GM18508 (cell line): ENCODE measurements at regions not wholly inside any gene's neighbourhood (a gene's known extent, or its start where the extent isn't known, plus 50 kb on each side); places are given as distances from the start of the nearest gene placed in this dataset.

Source experiments
- ATAC-seq: cut with Tn5 transposase; IDR thresholded peaks from one replicate; pipeline ENCODE4 v1.9.1; 2021; ENCODE audit warnings: moderate number of reproducible peaks; ENCODE audit not compliant: insufficient read depth, unreplicated experiment

DNA sequence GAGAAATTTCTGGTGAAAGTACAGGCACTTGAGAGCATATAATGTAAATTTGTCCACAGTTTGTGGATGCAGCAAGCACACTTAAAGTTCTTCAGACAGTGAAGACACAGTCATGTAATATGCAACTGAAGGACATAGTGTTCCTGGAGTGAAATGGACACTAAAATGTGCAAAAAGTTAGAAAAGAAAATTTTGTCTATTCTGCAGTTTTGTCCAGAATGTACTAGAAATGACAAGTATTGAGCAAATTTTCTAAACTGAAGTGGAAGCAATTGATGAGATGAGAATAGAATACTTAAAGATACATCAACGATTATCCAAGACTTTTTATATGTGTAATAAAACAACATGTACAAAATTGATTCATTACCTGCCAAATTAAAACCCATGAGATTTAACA lies 647.0 kb upstream of the IMPG1 start:
- no peak for ATAC-seq

DNA sequence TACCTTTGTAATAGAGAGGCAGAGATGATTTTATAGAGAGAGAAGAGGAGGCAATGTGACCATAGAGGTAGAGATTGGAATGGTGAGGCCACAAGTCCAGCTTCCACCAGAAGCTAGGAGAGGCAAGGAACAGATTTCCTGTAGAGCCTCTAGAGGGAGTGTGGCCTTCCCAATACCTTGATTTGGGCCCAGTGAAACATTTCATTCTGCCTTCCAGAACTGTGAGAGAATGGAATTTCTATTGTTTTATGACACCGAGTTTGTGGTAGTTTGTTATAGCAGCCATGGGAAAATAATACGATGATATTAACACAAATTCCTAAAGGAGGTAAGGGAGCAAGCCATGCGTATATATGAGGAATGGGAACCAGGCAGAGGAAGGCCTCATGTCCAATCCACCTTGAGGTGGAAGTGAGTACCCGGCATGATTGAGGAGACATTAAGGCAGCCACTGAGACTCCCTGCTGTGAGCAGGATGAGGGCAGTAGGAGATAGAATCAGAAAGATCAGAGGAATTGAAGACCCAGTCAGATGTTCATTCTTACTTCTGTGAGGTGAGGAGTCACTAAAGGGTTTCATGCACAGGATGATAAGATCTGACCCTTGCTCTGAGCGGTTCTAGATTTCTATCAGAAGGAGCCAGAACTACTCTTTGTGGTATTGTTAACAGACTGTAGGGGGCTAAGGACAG lies 636.3 kb upstream of the IMPG1 start:
- no peak for ATAC-seq

DNA sequence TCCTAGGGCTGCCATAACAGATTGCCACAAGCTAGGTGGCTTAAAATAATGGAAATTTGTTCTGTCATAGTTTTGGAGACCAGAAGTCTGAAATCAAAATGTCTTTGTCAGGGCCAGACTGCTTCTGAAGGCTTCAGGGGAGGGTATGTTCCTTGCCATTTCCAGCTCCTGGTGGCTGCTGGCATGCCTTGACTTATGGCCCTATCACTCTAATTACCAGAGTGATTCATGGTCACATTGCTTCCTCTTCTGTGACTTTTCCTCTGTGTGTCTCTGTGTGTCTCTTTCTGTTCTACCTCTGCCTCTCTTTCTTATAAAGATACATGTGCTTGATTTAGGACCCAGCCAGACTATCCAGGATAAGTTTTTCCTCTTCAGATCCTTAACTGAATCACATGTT lies 635.2 kb upstream of the IMPG1 start:
- no peak for ATAC-seq

GRCh38 chr6:76706631-76707030 lies 634.2 kb upstream of the IMPG1 start:
- no peak for ATAC-seq

GRCh38 chr6:76706086-76706485 lies 633.6 kb upstream of the IMPG1 start:
- no peak for ATAC-seq

- no peak for ATAC-seq
These were observed 631.3 kb upstream of the IMPG1 start for GRCh38 chr6:76703786-76704185.

- no peak for ATAC-seq
These were observed 630.8 kb upstream of the IMPG1 start for GRCh38 chr6:76703285-76703684.

- ATAC-seq: no peak
These were observed 629.7 kb upstream of the IMPG1 start for GRCh38 chr6:76702187-76702586.

DNA sequence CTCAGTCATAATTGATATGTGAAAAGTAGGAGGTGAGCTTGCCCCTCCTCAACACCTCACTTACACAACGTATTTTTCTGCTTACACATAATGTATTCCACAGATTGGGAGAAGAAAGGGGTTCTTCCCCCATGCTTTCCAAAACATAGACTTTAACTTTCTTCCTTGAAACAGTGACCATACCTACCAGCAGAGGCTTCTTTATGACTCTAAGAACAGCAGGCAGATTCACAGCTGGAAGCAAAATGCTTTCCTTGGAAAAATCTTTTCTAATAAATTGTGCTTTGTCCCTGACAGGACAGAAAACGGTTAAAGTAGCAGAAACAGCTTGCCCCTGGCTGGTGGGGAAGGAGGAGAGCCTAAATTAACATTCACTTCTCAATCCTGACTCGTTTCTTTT lies 629.1 kb upstream of the IMPG1 start:
- no peak for ATAC-seq

DNA sequence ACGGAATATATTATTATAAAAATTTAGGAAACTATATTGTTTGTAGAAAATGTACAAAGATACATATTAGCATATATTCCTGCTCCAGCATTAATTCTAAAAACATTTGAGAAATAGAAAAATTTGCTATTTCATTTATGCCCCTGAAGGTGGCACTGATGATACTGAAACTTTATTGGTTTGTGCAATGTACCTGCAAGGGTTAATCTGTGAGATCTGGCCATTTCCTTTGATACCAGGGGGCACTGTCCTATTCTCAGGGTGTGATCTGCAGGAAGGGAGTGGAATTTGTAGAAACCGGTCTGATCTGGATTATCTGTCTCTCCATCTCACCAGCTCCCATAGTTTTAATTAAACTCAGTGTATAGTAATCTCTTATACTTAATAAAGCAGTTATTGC lies 625.1 kb upstream of the IMPG1 start:
- ATAC-seq: no peak

GRCh38 chr6:76694795-76695194 lies 622.3 kb upstream of the IMPG1 start:
- no peak for ATAC-seq

- ATAC-seq: no peak
These were observed 612.4 kb upstream of the IMPG1 start for GRCh38 chr6:76684875-76685274.

DNA sequence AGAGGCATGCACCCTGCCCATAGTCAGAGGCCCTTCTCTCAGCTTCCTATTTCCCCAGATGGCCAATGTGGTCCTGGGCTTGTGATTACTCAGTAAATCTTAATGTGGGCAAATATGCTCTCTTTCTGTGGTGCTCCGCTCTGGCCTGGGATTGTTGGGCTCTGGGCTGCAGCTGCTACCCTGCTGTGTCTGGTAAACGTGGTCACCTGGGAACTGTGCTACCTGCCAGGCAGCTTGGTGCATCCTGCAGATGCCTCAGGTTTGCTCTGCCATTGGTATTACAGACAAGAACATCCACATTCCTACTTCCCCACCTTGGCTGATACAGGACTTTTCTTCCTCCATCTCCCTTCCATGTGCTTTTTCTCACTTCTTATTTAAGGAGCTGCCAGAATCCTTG lies 611.5 kb upstream of the IMPG1 start:
- ATAC-seq: no peak

DNA sequence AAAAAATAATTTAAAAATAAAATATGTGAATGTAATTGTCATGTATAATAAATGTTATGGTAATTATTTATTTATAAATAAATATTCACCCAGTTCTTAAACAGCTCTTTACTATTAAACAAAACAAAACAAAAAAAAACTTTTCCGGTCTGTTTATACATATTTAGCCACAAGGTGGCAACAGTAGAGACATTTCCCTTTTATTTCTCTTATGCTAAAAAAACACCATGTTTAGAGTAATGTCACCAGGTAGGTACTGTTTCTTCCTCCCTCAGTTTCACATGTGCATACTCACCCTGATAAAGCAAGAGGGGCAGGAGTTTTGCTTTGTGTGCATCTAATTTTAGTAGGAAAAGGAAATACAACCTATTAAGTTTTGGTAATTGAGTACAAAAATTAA lies 610.4 kb upstream of the IMPG1 start:
- peak; percentile 52 for ATAC-seq

GRCh38 chr6:76681781-76682180 lies 609.3 kb upstream of the IMPG1 start:
- ATAC-seq: no peak

DNA sequence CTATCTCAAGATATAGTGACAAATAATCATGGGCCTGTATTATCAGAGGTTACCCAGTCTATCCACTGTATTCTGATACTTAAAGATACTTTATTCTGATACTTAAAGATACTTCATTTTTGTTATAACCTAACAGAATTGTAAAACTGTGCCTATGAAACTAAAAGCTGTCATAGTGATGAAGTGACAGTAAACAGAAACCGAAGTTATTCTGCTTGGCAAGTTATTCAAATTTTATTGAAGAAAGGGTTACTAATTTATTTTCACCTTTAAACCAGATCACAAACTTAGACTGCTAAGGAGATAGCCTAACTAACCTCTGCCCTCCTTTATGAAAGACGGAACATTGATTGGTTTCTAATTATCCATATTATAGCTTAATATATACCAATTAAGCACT lies 604.6 kb upstream of the IMPG1 start:
- no peak for ATAC-seq

DNA sequence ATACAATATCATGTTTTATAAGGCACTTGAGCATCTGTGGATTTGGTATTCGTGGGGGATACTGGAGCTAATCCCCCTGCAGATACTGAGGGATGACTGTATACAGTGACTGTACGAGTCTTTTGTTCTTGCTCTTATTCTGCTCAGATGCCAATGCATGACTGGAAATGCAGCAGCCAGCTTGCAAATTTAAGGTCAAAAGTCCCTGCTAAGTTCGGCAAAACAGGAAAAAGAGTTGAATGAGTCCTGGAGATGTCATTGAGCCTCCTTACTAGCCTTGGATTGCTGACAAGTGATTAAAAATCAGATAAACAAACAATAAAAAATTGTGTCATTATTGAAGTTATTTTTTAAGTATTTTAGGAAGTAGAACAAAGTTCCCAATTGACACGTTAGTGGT lies 599.3 kb upstream of the IMPG1 start:
- ATAC-seq: no peak

- no peak for ATAC-seq
These were observed 571.8 kb upstream of the IMPG1 start for GRCh38 chr6:76644231-76644630.

DNA sequence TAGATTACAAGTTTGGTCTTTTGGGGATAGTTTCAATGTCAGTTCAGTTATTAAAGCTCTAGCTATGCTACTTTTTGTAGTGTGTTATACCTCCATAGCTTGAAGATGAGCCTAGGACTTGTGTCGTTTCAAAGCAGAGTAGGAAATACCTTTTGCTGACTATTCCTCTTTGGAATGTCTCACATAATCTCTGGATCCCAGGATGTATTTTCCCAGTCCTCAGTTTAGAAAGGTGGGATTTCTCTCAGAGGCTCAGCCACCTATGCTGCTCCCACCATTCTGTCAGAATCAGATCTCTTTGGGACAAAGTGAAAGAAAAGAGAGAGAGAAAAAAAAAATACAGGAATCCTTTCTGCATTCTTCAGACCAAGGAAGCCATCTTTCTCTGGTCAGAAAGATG lies 567.5 kb upstream of the IMPG1 start:
- ATAC-seq: no peak

DNA sequence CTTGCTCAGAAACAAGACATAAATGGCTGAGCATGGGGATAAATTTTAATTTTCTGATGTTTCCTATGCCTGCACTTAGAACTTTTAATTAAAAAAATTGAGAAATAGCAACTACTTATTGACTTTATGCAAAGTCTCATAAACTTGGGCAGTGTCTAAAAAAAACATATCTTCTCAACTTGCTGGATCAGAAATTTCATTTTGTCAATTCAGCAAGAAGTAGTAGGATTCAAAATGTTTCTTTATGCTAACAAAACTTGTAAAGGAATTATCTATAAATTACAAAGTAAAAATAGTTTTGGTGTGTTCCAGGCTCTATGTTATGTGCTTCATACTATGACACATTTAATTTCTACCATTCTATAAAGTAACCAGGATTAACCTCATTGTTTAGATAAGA lies 562.2 kb upstream of the IMPG1 start:
- no peak for ATAC-seq

DNA sequence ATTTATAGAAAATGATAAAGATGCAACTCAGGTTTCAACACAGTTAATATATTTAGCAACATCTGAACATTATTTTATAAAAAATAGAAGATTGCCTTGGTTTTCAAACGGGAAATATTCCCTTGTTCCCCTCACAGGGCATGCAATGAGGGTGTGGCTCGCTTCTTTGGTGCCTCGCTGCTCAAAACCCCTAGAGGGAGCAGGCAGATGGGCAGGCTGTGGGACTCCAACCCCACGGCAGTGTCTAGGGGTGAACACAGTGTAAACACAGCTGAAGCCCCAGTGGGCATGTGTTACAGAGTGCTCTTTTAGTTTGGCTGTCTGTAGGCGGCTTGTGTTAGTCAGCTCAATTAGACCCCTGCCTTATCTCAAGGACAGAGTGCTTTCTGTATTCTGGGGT lies 560.8 kb upstream of the IMPG1 start:
- no peak for ATAC-seq

- no peak for ATAC-seq
These were observed 559.2 kb upstream of the IMPG1 start for GRCh38 chr6:76631622-76632021.

DNA sequence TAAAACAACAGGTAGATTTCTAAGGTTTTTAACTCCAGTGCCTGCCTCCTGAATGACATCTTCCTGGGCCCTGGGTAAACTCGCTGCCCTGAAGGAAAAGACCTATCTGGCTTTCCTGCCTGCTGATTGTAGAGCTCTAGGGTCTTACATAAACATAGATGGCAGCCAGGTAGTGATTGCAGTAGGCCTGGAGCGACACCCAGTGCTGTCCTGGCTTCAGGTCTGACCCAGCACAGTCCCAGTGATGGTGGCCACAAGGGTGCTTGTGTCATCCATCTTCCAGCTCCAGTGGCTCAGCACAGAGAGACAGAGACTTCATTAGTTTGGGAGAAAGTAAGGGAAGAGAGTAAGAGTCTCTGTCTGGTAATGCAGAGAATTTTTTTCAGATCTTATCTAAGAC lies 542.9 kb upstream of the IMPG1 start:
- no peak for ATAC-seq
